ENCODE measurements at regions not wholly inside any gene's neighbourhood (a gene's known extent, or its start where the extent isn't known, plus 50 kb on each side); places are given as distances from the start of the nearest gene placed in this dataset.
"Not testable (repeated sequence)": the region's sequence is repeated elsewhere in the genome, so short reads cannot be mapped to it uniquely, and the experiment has no call there.

DNA sequence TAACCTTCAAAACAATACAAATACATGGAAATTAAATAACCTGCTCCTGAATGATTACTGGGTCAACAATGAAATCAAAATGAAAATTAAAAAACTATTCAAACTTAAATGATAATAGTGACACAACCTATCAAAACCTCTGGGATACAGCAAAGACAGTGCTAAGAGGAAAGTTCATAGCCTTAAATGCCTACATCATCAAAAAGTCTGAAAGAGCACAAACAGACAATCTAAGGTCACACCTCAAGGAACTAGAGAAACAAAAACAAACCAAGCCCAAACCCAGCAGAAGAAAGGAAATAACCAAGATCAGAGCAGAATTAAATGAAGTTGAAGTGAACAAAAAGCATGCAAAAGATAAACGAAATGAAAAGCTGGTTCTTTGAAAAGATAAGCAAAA lies 79.5 kb downstream of the TMEM212 start:
- TF ChIP-seq, protein P1, sequence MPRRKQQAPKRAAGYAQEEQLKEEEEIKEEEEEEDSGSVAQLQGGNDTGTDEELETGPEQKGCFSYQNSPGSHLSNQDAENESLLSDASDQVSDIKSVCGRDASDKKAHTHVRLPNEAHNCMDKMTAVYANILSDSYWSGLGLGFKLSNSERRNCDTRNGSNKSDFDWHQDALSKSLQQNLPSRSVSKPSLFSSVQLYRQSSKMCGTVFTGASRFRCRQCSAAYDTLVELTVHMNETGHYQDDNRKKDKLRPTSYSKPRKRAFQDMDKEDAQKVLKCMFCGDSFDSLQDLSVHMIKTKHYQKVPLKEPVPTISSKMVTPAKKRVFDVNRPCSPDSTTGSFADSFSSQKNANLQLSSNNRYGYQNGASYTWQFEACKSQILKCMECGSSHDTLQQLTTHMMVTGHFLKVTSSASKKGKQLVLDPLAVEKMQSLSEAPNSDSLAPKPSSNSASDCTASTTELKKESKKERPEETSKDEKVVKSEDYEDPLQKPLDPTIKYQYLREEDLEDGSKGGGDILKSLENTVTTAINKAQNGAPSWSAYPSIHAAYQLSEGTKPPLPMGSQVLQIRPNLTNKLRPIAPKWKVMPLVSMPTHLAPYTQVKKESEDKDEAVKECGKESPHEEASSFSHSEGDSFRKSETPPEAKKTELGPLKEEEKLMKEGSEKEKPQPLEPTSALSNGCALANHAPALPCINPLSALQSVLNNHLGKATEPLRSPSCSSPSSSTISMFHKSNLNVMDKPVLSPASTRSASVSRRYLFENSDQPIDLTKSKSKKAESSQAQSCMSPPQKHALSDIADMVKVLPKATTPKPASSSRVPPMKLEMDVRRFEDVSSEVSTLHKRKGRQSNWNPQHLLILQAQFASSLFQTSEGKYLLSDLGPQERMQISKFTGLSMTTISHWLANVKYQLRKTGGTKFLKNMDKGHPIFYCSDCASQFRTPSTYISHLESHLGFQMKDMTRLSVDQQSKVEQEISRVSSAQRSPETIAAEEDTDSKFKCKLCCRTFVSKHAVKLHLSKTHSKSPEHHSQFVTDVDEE (CRISPR knock-in tag; IDR thresholded peaks at IDR 0.05) = not testable (repeated sequence)
- TF ChIP-seq ZNF565 (CRISPR knock-in tag; conservative IDR thresholded peaks at IDR 0.05; ENCODE audit: low read depth); ARNTL (CRISPR knock-in tag; IDR thresholded peaks at IDR 0.05; ENCODE audit: borderline replicate concordance, low read depth); RARB (CRISPR knock-in tag; IDR thresholded peaks at IDR 0.05); ZNF70 (CRISPR knock-in tag; IDR thresholded peaks at IDR 0.05); ZFP30 (CRISPR knock-in tag; IDR thresholded peaks at IDR 0.05): not testable (repeated sequence)
